ENCODE measurements at regions not wholly inside any gene's neighbourhood (a gene's known extent, or its start where the extent isn't known, plus 50 kb on each side); places are given as distances from the start of the nearest gene placed in this dataset.

DNA sequence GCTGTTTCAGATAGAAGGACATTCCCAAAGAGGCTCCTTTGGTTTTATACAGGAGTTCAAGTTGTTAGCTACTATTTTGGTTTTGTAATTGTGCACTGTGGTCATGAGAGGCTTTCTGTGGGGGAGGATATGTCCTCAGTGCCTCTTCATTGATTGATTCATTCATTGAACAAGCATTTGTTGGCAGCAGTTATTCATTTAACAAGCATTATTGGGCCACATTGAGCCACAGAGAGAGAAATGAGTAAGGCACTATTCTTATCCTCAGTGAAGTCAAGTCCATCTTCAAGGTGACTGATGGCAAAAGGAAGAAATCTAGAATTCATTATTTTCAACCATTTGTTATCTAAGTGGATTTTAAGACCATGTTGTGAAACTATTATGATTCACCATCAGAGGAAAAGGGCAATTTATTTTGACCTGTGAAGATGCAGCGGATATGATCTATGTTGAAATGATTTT, 697.2 kb upstream of the CITED2 start:
- DNase-seq = no peak

DNA sequence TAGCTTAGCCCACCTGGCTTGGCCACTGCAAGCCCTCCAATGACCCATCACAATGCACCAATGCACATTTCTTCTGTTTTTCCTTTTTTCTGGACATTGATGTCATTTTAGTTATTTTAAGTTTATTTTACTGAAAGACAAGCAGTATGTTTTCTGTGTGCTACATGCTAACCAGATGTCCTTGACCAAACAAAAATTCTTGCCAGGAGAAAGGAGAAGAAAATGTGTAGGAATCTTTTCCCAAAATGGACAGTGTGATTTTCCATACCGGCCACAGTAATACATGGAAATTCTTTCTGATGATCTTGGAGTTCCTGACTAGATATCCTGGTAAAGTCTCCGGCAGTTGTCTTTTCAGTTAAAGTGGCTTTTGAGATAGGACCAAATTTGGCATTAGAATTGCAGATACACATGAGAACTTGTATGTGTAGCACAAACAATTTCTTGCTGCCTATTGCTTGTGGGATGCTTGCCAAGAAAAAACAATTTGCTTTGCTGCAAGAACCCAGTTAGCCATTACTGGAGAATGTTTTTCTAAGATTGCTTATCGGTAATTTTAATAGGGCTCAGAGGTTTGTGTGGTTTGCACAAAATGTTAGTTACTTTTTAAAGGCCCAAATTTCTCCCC, 696.5 kb upstream of the CITED2 start:
- DNase-seq = no peak

- DNase-seq = no peak
Observed at GRCh38 chr6:140069576-140069975, 695.1 kb upstream of the CITED2 start.

GRCh38 chr6:140068801-140069200, 694.4 kb upstream of the CITED2 start:
- no peak for DNase-seq

DNA sequence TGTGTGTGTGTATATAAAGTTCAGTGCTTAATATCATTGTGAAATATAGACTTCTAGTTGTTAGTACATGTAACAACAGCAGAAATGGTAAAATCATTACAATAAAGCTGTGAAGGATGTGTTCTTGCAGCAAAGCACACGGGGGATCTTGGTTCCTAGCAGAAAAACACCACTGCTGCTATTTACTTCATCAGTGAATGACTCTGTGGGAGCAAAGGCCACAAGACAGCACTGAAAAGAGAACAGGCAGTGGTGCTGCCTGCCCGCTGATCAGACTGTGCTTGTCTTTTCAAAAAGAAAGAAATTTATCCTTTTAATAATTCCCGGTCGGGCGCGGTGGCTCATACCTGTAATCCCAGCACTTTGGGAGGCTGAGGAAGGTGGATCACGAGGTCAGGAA, 689.9 kb upstream of the CITED2 start:
- DNase-seq = no peak

GRCh38 chr6:140063021-140063399, 688.6 kb upstream of the CITED2 start:
- DNase-seq = no peak

DNA sequence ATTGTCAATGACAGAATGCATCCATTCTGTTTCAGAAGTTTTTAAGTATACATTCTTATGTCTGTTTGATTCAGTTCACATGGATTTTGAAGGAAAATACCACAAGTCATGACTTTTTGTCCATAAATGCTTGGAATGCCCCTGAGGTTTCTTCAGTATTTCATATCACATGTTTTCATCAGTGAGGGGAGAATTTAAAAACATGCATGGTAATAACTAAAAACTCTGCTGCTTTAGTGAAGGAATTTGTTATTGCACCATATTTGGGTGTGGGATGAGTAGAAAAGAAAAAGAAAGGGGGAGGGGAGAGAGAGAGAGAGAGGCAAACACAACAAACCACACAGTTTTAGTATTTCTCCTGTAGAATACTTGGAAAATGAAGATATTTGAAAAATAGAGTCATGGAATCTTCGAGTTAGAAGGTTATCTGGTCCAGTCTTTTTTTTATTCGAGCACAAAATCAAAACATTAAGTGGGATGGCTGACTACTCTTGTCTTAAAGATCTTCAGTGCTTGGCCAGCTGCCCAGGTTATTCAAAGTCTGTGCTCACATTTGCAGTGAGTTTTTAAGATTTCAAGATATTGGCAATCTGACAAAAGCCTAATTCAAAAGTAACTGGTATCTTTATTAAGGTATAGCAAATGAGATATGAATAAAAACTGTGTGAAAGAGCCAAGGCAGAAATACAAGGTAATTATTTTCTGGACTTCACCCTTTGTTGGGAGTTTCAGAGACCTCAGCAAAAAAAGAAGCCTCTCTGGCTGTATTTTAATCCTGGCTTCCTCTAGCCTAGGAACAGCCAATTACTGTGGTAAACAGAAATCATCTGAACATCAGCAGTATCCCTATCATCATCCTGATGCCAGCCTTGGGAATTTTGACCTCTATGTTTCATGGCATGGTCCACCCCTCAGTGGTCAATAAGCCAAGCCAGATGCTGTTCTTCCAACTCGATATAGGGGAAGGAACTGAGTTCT, 687.9 kb upstream of the CITED2 start:
- DNase-seq = peak; percentile 59

DNA sequence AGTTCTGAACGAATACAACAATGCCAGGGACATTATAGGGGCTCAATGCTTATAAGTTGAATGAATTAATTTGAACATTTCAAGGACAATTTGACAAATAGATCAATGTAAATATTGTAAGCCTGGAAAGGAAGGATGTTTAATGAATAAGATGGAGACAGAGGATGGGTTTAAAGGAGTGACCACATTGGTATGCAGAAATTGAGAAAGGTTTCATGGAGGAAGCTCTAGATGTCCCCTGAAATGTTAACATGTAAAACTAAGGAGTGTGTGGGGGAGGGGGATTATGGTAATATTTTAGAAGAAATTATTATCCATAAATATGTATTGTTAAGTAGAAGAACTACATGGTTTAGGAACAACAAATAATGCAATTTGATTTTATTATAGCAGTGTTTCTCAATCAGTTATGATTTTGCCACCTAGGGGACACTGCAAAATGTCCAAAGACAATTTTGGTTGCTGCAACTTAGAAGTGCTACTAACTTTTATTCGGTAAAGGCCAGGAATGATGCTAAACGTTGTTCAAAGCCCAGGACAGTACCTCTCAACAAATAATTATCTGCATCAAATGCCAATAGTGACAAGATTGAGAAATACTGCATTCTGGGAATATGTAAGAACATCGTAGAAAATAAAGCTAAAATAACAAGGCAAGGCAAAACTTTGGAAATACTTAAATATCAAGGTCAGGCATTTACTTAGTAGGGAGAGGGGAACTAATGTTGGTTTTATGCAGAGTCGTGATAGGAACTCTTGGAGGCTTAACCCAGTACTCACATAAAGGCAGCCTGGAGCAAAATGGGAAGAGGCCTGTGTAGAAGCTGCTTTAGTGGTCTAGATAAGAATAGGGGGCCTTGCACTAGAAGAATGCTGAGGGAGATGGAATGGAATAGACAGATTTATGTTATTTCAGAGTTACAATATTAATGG, 686.9 kb upstream of the CITED2 start:
- DNase-seq = no peak

DNA sequence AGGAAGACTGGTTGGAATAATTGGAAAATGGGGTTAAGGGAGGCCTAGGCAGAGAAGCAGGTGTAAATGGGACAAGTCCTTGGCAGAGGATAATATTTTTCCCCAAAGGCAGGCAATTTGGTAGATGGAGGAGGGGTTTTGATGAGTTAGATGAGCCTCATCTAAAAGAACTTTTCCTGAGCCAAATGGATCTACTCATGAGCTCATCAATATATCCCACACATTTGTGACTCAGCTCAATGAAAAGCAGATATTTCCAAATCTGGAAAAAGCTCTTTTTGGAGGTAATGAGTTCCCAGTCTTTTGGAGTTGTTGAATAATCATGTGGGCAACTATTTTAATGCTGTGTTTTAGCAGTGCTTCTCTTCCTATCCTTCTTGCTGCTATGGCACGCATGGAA, 685.5 kb upstream of the CITED2 start:
- DNase-seq = no peak

DNA sequence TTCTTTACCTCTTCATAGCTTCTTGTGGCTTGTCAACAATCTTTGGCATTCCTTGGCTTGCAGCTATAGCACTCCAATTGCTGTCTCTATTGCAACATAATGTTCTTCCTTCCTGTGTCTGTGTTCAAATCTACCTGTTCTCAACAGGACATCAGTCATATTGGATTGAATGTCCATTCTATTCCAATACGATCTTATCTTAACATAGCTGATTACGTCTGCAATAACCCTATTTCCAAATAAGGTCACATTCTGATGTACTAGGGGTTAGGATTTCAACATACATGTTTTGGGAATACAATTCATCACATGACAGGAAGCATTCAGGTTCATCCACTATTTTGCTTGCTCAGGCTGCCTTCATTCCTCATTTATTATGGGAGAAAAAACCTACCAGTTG, 684.4 kb upstream of the CITED2 start:
- no peak for DNase-seq

DNA sequence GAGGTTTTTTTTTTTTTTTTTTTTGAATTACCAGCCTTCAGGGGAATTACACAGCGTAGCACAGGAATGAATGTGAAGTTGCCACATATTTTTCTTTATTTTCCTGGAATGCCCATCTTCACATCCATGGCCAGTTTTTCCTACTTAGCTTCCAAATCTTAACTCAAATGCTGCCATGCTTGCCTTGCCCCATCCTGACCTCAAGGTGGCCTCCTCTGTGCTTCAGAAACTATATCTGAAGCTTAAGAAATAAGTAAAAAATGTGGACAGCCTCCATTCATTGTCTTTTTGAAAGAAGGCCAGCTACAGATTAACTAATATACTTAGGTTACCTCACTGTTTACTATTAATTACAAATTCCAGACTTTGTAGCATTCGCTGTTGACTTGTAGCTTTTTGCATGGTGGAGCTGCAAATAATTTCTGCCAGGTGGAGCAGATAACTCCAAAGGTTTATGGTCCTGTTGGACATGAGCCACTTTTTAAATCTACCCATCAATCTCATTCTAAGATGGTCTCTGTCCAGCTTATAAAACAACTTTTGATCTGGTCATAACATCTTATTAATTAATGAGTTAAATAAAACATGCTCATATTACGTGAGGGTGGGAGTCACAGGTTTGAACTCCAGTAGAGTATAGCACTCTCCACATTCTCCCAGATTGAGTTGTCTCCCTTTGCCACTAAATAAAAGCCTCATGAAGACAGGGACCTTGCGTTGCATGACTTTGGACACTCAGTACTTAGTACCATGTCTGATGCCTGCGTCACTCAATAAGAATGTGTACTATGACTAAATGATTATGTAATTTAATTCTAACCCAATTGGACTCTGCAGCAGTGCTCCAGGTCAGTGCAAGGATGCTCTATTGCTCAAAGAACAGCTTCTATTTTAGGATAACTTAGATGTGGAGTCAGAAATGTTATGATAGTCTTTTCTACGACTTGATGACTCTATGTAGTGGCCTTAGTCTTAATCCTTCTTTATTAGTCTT, 678.6 kb upstream of the CITED2 start:
- DNase-seq = no peak

DNA sequence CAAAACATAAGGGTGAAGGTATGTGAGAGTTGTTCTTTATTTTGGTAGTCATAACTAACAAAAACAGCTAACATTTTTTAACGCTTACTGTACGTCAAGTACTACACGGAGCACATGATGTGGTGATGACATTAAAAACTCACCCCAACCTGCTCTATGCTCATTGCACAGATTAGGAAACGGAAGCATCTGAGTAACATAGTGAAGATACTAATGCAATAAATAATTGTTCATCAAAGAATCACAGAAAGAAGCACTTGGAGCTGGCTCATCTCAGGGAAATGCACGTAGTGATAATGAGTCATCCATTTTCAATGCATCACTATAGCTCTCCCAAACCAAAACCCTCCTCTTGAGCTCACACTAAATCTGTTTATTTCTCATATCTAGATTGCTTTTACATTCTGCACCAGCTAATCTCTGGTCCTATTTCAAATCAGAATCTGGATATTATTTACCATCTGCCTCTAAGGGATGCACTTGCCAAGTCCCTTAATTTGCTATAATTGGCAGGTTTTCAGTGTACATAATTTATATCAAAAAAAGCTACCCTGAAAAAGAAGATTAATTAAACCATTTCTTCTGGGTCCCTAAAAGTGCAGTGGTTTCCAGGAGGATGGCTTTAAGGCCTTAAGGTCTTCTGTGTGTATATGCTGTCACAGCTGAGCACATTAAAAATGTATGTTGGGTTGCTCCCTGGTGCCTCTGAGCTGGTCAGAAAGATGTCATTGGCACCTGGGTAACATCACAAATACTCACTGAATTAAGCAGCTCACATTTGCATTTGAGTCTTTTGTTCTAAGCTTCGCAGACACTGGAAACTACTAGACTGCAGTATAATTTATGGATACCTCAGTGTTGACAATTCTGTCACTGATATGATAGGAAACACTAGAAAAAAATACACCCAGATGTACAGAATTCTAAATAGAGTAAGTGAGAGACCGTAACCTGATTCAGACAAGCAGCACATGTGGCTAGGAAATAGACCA, 677.4 kb upstream of the CITED2 start:
- no peak for DNase-seq

DNA sequence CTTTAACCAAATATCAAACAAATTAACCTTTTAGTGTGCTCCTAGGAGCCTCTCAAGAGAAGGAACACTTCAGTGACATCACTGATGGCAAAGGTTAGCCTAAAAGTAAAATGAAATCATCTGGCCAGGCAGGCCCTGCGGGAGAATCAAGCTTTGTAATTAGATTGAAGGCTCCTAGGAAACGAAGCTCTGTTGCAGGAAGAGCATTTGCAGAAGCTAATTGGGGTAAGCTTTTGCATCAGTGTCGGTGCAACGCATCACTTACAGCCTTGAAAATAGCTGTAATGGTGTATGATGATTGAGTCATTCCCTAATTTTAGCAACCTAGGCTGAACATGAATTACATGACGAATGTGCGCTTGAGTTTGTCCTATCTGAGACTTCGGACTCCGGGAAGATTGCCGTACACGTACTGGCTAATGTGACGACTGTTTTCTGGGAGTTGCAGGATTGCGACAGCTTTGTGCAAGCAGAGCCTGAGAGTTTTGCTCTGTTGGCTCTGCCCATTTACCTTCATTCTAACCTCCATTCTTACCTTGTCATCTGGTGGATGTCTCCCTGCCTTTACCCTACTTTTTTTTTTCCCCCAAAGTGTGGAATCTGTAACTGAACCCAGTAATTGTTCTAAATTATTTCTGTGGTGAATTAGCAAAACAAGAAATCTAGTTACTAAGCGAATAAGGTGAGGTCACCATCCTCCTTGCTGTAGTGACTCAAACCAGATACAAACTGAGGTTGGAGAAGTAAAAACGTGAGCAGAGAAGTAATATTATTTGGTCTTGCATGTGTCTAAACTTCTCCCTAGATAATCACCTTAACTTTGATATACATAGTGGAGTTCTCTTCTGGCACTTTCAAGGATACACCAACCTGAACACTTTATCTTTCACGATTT, 675.9 kb upstream of the CITED2 start:
- no peak for DNase-seq

DNA sequence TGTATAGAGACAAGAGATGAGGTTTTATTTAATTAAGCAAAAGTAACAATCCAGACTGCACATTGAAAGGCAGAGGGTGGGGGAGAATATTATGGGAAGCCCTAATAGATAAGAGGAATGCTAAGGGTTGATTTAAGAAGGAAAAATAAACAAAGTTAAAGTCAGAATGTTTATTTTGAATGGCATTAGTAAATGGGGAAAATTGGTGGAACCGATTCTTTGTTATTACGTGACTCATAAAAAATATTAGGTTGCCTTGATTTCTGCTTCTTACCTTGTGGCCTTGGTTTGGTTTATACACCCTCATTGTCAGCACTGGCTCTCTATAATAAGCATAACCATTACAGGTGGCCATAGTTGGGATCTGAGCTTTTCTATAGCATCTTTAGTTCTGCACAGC, 674.8 kb upstream of the CITED2 start:
- no peak for DNase-seq

DNA sequence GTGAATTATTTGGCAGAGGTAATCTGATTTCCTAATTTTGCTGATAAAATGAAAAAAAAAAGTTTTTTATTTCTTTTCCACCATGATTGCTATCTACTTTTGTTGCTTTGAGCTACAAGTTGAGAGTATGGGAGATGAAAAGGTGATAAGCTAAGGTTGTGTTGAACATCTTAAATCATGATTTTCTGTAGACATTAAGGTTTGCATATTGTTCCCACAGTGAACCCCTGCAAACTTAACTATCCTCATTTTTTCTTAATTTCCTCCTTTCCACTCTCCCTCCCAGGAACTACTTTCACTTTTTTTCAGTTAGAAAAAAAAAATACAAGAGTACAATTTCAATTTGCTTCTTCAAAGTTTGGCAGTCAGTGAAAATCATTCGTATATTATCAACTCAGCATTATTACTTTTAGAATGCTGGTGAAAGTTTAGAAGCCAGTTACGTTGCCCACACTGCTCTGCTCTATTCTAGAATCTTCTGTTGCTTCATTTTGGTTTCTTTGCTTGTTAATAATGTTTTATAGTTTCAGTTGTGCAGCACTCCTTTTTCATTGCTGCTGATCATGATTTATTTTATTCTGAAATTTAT, 673.8 kb upstream of the CITED2 start:
- DNase-seq = no peak

GRCh38 chr6:140047321-140047720, 672.9 kb upstream of the CITED2 start:
- DNase-seq = no peak

- DNase-seq = no peak
Observed at GRCh38 chr6:140046016-140046632, 671.7 kb upstream of the CITED2 start.

- DNase-seq = no peak
Observed at GRCh38 chr6:140045116-140045515, 670.7 kb upstream of the CITED2 start.

DNA sequence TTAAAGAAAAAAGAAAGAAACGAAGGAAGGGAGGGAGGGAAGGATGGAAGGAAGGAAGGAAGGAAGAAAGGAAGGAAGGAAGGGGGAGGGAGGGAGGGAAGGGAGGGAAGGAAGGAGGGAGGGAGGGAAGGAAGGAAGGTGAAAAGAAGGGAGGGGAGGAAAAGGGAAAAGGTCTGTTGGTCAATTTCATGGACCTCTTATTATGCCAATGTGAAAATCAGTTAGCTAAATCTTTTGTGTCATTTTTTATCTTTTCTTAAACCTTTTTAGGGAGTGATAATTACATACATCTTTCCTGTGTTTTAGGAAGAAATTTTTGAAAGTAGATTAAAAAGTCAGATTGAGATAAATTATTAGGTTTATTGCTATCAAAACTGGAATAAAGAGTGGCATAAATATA, 670.2 kb upstream of the CITED2 start:
- no peak for DNase-seq

All from femur (tissue), 1 donor.